ENCODE measurements at regions not wholly inside any gene's neighbourhood (a gene's known extent, or its start where the extent isn't known, plus 50 kb on each side); places are given as distances from the start of the nearest gene placed in this dataset.

GRCh38 chr9:89655990-89656657 lies 51.3 kb downstream of the GADD45G start:
- ATAC-seq (no peak), DNase-seq (ENCODE audit: missing footprints) (no peak)
- intact Hi-C loops (cut with DNase I): no loop called here

GRCh38 chr9:89657295-89657694 lies 52.5 kb downstream of the GADD45G start:
- intact Hi-C loops (cut with DNase I): no loop called here
- ATAC-seq: no peak
- DNase-seq (ENCODE audit: missing footprints): no peak

GRCh38 chr9:89657765-89658164 lies 53.0 kb downstream of the GADD45G start:
- no peak for ATAC-seq
- DNase-seq (ENCODE audit: missing footprints): no peak
- intact Hi-C loops (cut with DNase I): no loop called here

- intact Hi-C loops (cut with DNase I): no loop called here
- DNase-seq (ENCODE audit: missing footprints) (no peak), ATAC-seq (no peak)
Measured at GRCh38 chr9:89658401-89658800, 53.6 kb downstream of the GADD45G start.

GRCh38 chr9:89658931-89659330 lies 54.1 kb downstream of the GADD45G start:
- intact Hi-C loops (cut with DNase I): no loop called here
- DNase-seq (ENCODE audit: missing footprints): no peak
- no peak for ATAC-seq

- intact Hi-C loops (cut with DNase I): no loop called here
- DNase-seq (ENCODE audit: missing footprints) (no peak), ATAC-seq (no peak)
Measured at GRCh38 chr9:89659473-89659872, 54.7 kb downstream of the GADD45G start.

- ATAC-seq (no peak), DNase-seq (ENCODE audit: missing footprints) (no peak)
- intact Hi-C loops (cut with DNase I): loop anchor here (5.0 to 10.0 kb wide), 3 partner anchors 38 to 435 kb away; no protein-coding TSS in a partner anchor
Measured at GRCh38 chr9:89659891-89660685, 55.3 kb downstream of the GADD45G start.

- ATAC-seq (peak; percentile 53), DNase-seq (ENCODE audit: missing footprints) (no peak)
- intact Hi-C loops (cut with DNase I): loop anchor here (5.0 to 10.0 kb wide), 3 partner anchors 39 to 433 kb away; no protein-coding TSS in a partner anchor
Measured at GRCh38 chr9:89661391-89661949, 56.7 kb downstream of the GADD45G start.

- DNase-seq (ENCODE audit: missing footprints): peak; percentile 97
- ATAC-seq: peak; percentile 93
- intact Hi-C loops (cut with DNase I): loop anchor here (5.0 to 10.0 kb wide), 3 partner anchors 40 to 433 kb away; no protein-coding TSS in a partner anchor
Measured at GRCh38 chr9:89661956-89662717, 57.3 kb downstream of the GADD45G start.

GRCh38 chr9:89662718-89663613 lies 58.2 kb downstream of the GADD45G start:
- intact Hi-C loops (cut with DNase I): loop anchor here (5.0 to 10.0 kb wide), 3 partner anchors 41 to 432 kb away; no protein-coding TSS in a partner anchor
- DNase-seq (ENCODE audit: missing footprints) (no peak), ATAC-seq (no peak)

GRCh38 chr9:89663614-89663970 lies 58.8 kb downstream of the GADD45G start:
- no peak for ATAC-seq
- no peak for DNase-seq (ENCODE audit: missing footprints)
- intact Hi-C loops (cut with DNase I): loop anchor here (5.0 to 10.0 kb wide), 3 partner anchors 41 to 431 kb away; no protein-coding TSS in a partner anchor

GRCh38 chr9:89664010-89664409 lies 59.2 kb downstream of the GADD45G start:
- DNase-seq (ENCODE audit: missing footprints): no peak
- no peak for ATAC-seq
- intact Hi-C loops (cut with DNase I): loop anchor here (5.0 to 10.0 kb wide), 3 partner anchors 42 to 431 kb away; no protein-coding TSS in a partner anchor

- ATAC-seq (no peak), DNase-seq (ENCODE audit: missing footprints) (no peak)
- intact Hi-C loops (cut with DNase I): loop anchor here (5.0 to 10.0 kb wide), 3 partner anchors 43 to 430 kb away; no protein-coding TSS in a partner anchor
Measured at GRCh38 chr9:89664896-89665329, 60.1 kb downstream of the GADD45G start.

- DNase-seq (ENCODE audit: missing footprints): no peak
Measured at GRCh38 chr9:89666364-89666763, 61.6 kb downstream of the GADD45G start.

GRCh38 chr9:89666950-89667349 lies 62.1 kb downstream of the GADD45G start:
- intact Hi-C loops (cut with DNase I): loop anchor here (10.0 kb wide), 1 partner anchor 428 kb away; no protein-coding TSS in a partner anchor
- DNase-seq (ENCODE audit: missing footprints): no peak
- peak; percentile 66 for ATAC-seq

More at GRCh38 chr9:89666364-89666763, 61.6 kb downstream of the GADD45G start:
- intact Hi-C loops (cut with DNase I): loop anchor here (10.0 kb wide), 1 partner anchor 428 kb away; no protein-coding TSS in a partner anchor
- no peak for ATAC-seq

- DNase-seq (ENCODE audit: missing footprints): no peak
- intact Hi-C loops (cut with DNase I): loop anchor here (10.0 kb wide), 1 partner anchor 427 kb away; no protein-coding TSS in a partner anchor
- peak; percentile 52 for ATAC-seq
Measured at GRCh38 chr9:89667726-89668125, 62.9 kb downstream of the GADD45G start.

- ATAC-seq (no peak), DNase-seq (ENCODE audit: missing footprints) (no peak)
- intact Hi-C loops (cut with DNase I): loop anchor here (10.0 kb wide), 1 partner anchor 426 kb away; no protein-coding TSS in a partner anchor
Measured at GRCh38 chr9:89668216-89668865, 63.5 kb downstream of the GADD45G start.
